Smooth muscle cell (in vitro differentiated cells): ENCODE measurements at regions not wholly inside any gene's neighbourhood (a gene's known extent, or its start where the extent isn't known, plus 50 kb on each side); places are given as distances from the start of the nearest gene placed in this dataset.

Experiments
- DNase-seq: peaks from one replicate; lab custom pipeline; 2025; ENCODE audit not compliant: unreplicated experiment; lab: John Stamatoyannopoulos, UW
- H2AFZ ChIP-seq: fragments of 200-600 bp; sonication (generic); 2 replicates; pipeline ENCODE4 v1.6.0; 2016; ENCODE audit warnings: antibody characterized with exemption, low read depth, mild to moderate bottlenecking
- H3F3A ChIP-seq: fragments of 200-600 bp; sonication (generic); 2 replicates; pipeline ENCODE4 v1.6.0; 2017; ENCODE audit warnings: antibody characterized with exemption, low read depth
- H3K27ac ChIP-seq: fragments of 200-600 bp; sonication (generic); 2 replicates; pipeline ENCODE4 v1.5.1; 2016; ENCODE audit warnings: low read depth, mild to moderate bottlenecking
- H3K27me3 ChIP-seq: fragments of 200-600 bp; sonication (generic); 2 replicates; pipeline ENCODE4 v1.6.1; 2016; ENCODE audit warnings: low read depth, mild to moderate bottlenecking
- H3K36me3 ChIP-seq: fragments of 200-600 bp; sonication (generic); 2 replicates; pipeline ENCODE4 v1.5.1; 2016; ENCODE audit warnings: low read depth
- H3K4me1 ChIP-seq: fragments of 200-600 bp; sonication (generic); 2 replicates; pipeline ENCODE4 v1.5.1; 2016; ENCODE audit warnings: low read depth
- H3K4me2 ChIP-seq: fragments of 200-600 bp; sonication (generic); 2 replicates; pipeline ENCODE4 v1.6.0; 2016; ENCODE audit warnings: mild to moderate bottlenecking
- H3K4me3 ChIP-seq: fragments of 200-600 bp; sonication (generic); 2 replicates; pipeline ENCODE4 v1.5.1; 2016; ENCODE audit warnings: mild to moderate bottlenecking
- H3K79me2 ChIP-seq: fragments of 200-600 bp; sonication (generic); 2 replicates; pipeline ENCODE4 v1.6.0; 2016; ENCODE audit warnings: low read depth, mild to moderate bottlenecking
- H3K9ac ChIP-seq: fragments of 200-600 bp; sonication (generic); 2 replicates; pipeline ENCODE4 v1.6.0; 2016; ENCODE audit warnings: low read depth
- H3K9me3 ChIP-seq: fragments of 200-600 bp; sonication (generic); replicated peaks from 2 replicates; pipeline ENCODE4 v1.5.1; 2016; ENCODE audit warnings: low read depth
- H4K20me1 ChIP-seq: fragments of 200-600 bp; sonication (generic); 2 replicates; pipeline ENCODE4 v1.6.0; 2016; ENCODE audit warnings: low read depth
- CTCF ChIP-seq: fragments of 200-600 bp; sonication (generic); IDR thresholded peaks from 2 replicates; pipeline ENCODE4 v1.5.1; 2017; ENCODE audit warnings: borderline replicate concordance, mild to moderate bottlenecking, antibody characterized with exemption; ENCODE audit not compliant: insufficient read depth, poor library complexity, severe bottlenecking
- WGBS: methylation state at CpG from one replicate; pipeline ENCODE4 v1.1.7; 2016; ENCODE audit warnings: low lambda C conversion rate; 5-methylcytosine and 5-hydroxymethylcytosine counted together

- Histone ChIP-seq H3K27me3 (no peaks in the 10 kb centered on the region), H3F3A (no peaks in the 10 kb centered on the region), H3K36me3 (no peaks in the 10 kb centered on the region), H3K4me3 (no peak overlapping the region), H2AFZ (no peak overlapping the region), H3K4me2 (no peak overlapping the region), H3K79me2 (no peaks in the 10 kb centered on the region), H3K27ac (no peak overlapping the region), H3K9me3 (no peaks in the 10 kb centered on the region), H4K20me1 (no peaks in the 10 kb centered on the region), H3K9ac (no peak overlapping the region), H3K4me1 (no peaks in the 10 kb centered on the region)
- 55% methylated on average over 4 of the region's 4 CpGs for WGBS
- no peak for DNase-seq
- no peak for TF ChIP-seq CTCF
Observed at GRCh38 chr18:67634631-67635338, 118.3 kb upstream of the DSEL start.

GRCh38 chr18:67633939-67634338 is 117.4 kb upstream of the DSEL start:
- H3K9ac ChIP-seq: no peak overlapping the region
- no peaks in the 10 kb centered on the region for H3K36me3 ChIP-seq
- 82% methylated on average over 6 of the region's 6 CpGs for WGBS
- H3K4me1 ChIP-seq: no peaks in the 10 kb centered on the region
- no peak for TF ChIP-seq CTCF
- no peaks in the 10 kb centered on the region for H4K20me1 ChIP-seq
- no peak overlapping the region for H3K27ac ChIP-seq
- H2AFZ ChIP-seq: no peak overlapping the region
- no peaks in the 10 kb centered on the region for H3K27me3 ChIP-seq
- DNase-seq: no peak
- no peaks in the 10 kb centered on the region for H3K9me3 ChIP-seq
- no peak overlapping the region for H3K4me2 ChIP-seq
- no peaks in the 10 kb centered on the region for H3F3A ChIP-seq
- no peaks in the 10 kb centered on the region for H3K79me2 ChIP-seq
- H3K4me3 ChIP-seq: no peak overlapping the region

- Histone ChIP-seq H3K79me2 (no peaks in the 10 kb centered on the region), H4K20me1 (no peaks in the 10 kb centered on the region), H2AFZ (peak overlapping the region; percentile 1), H3K27ac (no peak overlapping the region), H3K9ac (no peak overlapping the region), H3K9me3 (no peaks in the 10 kb centered on the region), H3K4me1 (no peaks in the 10 kb centered on the region), H3K36me3 (no peaks in the 10 kb centered on the region), H3F3A (no peaks in the 10 kb centered on the region), H3K4me3 (no peak overlapping the region), H3K4me2 (no peak overlapping the region), H3K27me3 (no peaks in the 10 kb centered on the region)
- no peak for TF ChIP-seq CTCF
- no peak for DNase-seq
- 60% methylated on average over 1 of the region's 1 CpG for WGBS
Observed at GRCh38 chr18:67621906-67622305, 105.4 kb upstream of the DSEL start.
